IMR-90 (cell line): ENCODE measurements at regions not wholly inside any gene's neighbourhood (a gene's known extent, or its start where the extent isn't known, plus 50 kb on each side); places are given as distances from the start of the nearest gene placed in this dataset.

Source experiments
- ATAC-seq: fragments of 200-7000 bp; cut with Tn5 transposase; 2 replicates; pipeline ENCODE4 v1.9.1; 2020; ENCODE audit warnings: low read depth, mild to moderate bottlenecking, moderate library complexity
- BruUV-seq: library from RNA; stranded (reverse); fragments of 400-500 nt; replicated peaks from 2 replicates; lab custom pipeline; 2021; lab: Mats Ljungman, UMichigan
- CTCF ChIA-PET: fragments of 300-600 bp; formaldehyde crosslinking; extraction: SDS; loops from one replicate; lab custom pipeline; 2021; ENCODE audit warnings: antibody characterized with exemption; lab: Yijun Ruan, JAX
- POLR2A ChIA-PET: fragments of 300-600 bp; sonication (Branson Sonifier 250); formaldehyde crosslinking; loops from one replicate; lab custom pipeline; 2022; ENCODE audit warnings: antibody characterized with exemption; ENCODE audit not compliant: unreplicated experiment; lab: Charles Lee
- DNase-seq: peaks from one replicate; pipeline ENCODE4 v3.0.0; 2013
- H2AFZ ChIP-seq: replicated peaks from 2 replicates; pipeline ENCODE3; 2013; ENCODE audit warnings: low read length, mild to moderate bottlenecking; ENCODE audit not compliant: poor library complexity
- H2AK5ac ChIP-seq: 2 replicates; pipeline ENCODE4 v1.6.1; 2013; ENCODE audit warnings: low read depth, low read length, inconsistent platforms
- H2AK9ac ChIP-seq: replicated peaks from 2 replicates; pipeline ENCODE3; 2013; ENCODE audit warnings: mild to moderate bottlenecking, low read depth, low read length, moderate library complexity; ENCODE audit not compliant: poor library complexity
- H2BK120ac ChIP-seq: 2 replicates; pipeline ENCODE4 v1.6.1; 2013; ENCODE audit warnings: low read depth, low read length, inconsistent platforms
- H2BK15ac ChIP-seq: 3 replicates; pipeline ENCODE4 v1.6.1; 2013; ENCODE audit warnings: low read depth, low read length, inconsistent platforms
- H2BK20ac ChIP-seq: 2 replicates; pipeline ENCODE4 v1.6.1; 2013; ENCODE audit warnings: low read depth, mild to moderate bottlenecking, inconsistent platforms, low read length, moderate library complexity
- H2BK5ac ChIP-seq: 2 replicates; pipeline ENCODE4 v1.6.1; 2013; ENCODE audit warnings: mild to moderate bottlenecking, low read depth, low read length, inconsistent platforms; ENCODE audit not compliant: poor library complexity, severe bottlenecking
- H3K14ac ChIP-seq: replicated peaks from 2 replicates; pipeline ENCODE4 v1.6.1; 2013; ENCODE audit warnings: low read depth, low read length, inconsistent platforms
- H3K18ac ChIP-seq: 2 replicates; pipeline ENCODE4 v1.6.1; 2013; ENCODE audit warnings: low read depth, low read length, control low read depth
- H3K23ac ChIP-seq: 2 replicates; pipeline ENCODE4 v1.6.1; 2013; ENCODE audit warnings: low read depth, low read length, inconsistent platforms
- H3K27ac ChIP-seq: 2 replicates; pipeline ENCODE4 v1.5.1; 2013; ENCODE audit warnings: mild to moderate bottlenecking, control low read depth, low read length; ENCODE audit not compliant: insufficient read depth
- H3K27me3 ChIP-seq: 2 replicates; pipeline ENCODE4 v1.6.1; 2013; ENCODE audit warnings: low read length; ENCODE audit not compliant: control insufficient read depth, insufficient read depth
- H3K36me3 ChIP-seq: 2 replicates; pipeline ENCODE4 v1.6.1; 2013; ENCODE audit warnings: low read length, mixed read lengths; ENCODE audit not compliant: control insufficient read depth, insufficient read depth
- H3K4ac ChIP-seq: 2 replicates; pipeline ENCODE4 v1.6.1; 2013; ENCODE audit warnings: low read depth, low read length, inconsistent platforms
- H3K4me1 ChIP-seq: 2 replicates; pipeline ENCODE4 v1.6.1; 2013; ENCODE audit warnings: low read length, mixed read lengths; ENCODE audit not compliant: control insufficient read depth, insufficient read depth
- H3K4me2 ChIP-seq: 2 replicates; pipeline ENCODE4 v1.6.1; 2013; ENCODE audit warnings: low read depth, mild to moderate bottlenecking, control low read depth, low read length, moderate library complexity
- H3K4me3 ChIP-seq: 2 replicates; pipeline ENCODE4 v1.5.1; 2013; ENCODE audit warnings: low read depth, mild to moderate bottlenecking, control low read depth, low read length, moderate library complexity; ENCODE audit not compliant: insufficient read depth
- H3K56ac ChIP-seq: 2 replicates; pipeline ENCODE4 v1.6.1; 2013; ENCODE audit warnings: low read length, inconsistent platforms; ENCODE audit not compliant: insufficient read depth; ENCODE audit errors: extremely low read depth
- H3K79me1 ChIP-seq, 2 experiments: 2 replicates each; pipeline ENCODE4 v1.6.1; 2013; ENCODE audit warnings: low read length in 2 of 2, inconsistent platforms in 1 of 2, low read depth in 1 of 2
- H3K9ac ChIP-seq: 2 replicates; pipeline ENCODE4 v1.6.1; 2013; ENCODE audit warnings: low read depth, low read length, control low read depth
- H3K9me1 ChIP-seq: 2 replicates; pipeline ENCODE4 v1.6.1; 2013; ENCODE audit warnings: low read length, inconsistent platforms; ENCODE audit not compliant: insufficient read depth
- H3K9me3 ChIP-seq: 2 replicates; pipeline ENCODE4 v1.6.1; 2013; ENCODE audit warnings: low read length; ENCODE audit not compliant: control insufficient read depth, insufficient read depth
- H4K20me1 ChIP-seq: 2 replicates; pipeline ENCODE4 v1.6.1; 2013; ENCODE audit warnings: low read length, inconsistent platforms; ENCODE audit not compliant: insufficient read depth
- H4K5ac ChIP-seq: 2 replicates; pipeline ENCODE4 v1.6.1; 2013; ENCODE audit warnings: mild to moderate bottlenecking, low read depth, low read length, control low read depth
- H4K8ac ChIP-seq, 2 experiments: 2 replicates each; pipeline ENCODE4 v1.6.1; 2013; ENCODE audit warnings: low read depth in 2 of 2, low read length in 2 of 2, control low read depth in 1 of 2, inconsistent platforms in 1 of 2
- H4K91ac ChIP-seq: 2 replicates; pipeline ENCODE4 v1.6.1; 2013; ENCODE audit warnings: low read depth, low read length, inconsistent platforms; ENCODE audit not compliant: insufficient read depth
- BHLHE40 ChIP-seq: fragments of 150-350 bp; IDR thresholded peaks from 2 replicates; pipeline ENCODE4 v1.6.1; 2016; ENCODE audit warnings: mild to moderate bottlenecking, low read depth, low read length
- CHD1 ChIP-seq: IDR thresholded peaks from 2 replicates; pipeline ENCODE4 v1.6.1; 2012; ENCODE audit warnings: low read depth, low read length, improper control_type of control experiment
- FOS ChIP-seq: fragments of 150-350 bp; IDR thresholded peaks from 2 replicates; pipeline ENCODE4 v1.6.1; 2016; ENCODE audit warnings: low read depth, low read length
- MAFK ChIP-seq: IDR thresholded peaks from 2 replicates; pipeline ENCODE4 v1.6.1; 2012; ENCODE audit warnings: low read depth, low read length, improper control_type of control experiment
- MXI1 ChIP-seq: IDR thresholded peaks from 2 replicates; pipeline ENCODE4 v1.6.1; 2012; ENCODE audit warnings: low read depth, mild to moderate bottlenecking, low read length, moderate library complexity, borderline replicate concordance
- NFE2L2 ChIP-seq: fragments of 150-350 bp; IDR thresholded peaks from 2 replicates; pipeline ENCODE4 v1.6.1; 2016; ENCODE audit warnings: low read depth, mild to moderate bottlenecking, low read length
- POLR2A ChIP-seq: IDR thresholded peaks from 2 replicates; pipeline ENCODE4 v1.6.1; 2012; ENCODE audit warnings: mild to moderate bottlenecking, low read depth, low read length
- RAD21 ChIP-seq: IDR thresholded peaks from 2 replicates; pipeline ENCODE4 v1.6.1; 2012; ENCODE audit warnings: low read length, improper control_type of control experiment
- RCOR1 ChIP-seq: IDR thresholded peaks from 2 replicates; pipeline ENCODE4 v1.6.1; 2012; ENCODE audit warnings: mild to moderate bottlenecking, low read length, improper control_type of control experiment; ENCODE audit not compliant: insufficient replicate concordance
- SMC3 ChIP-seq: fragments of 150-350 bp; IDR thresholded peaks from 2 replicates; pipeline ENCODE4 v1.6.1; 2016; ENCODE audit warnings: low read depth, mild to moderate bottlenecking, antibody characterized with exemption, low read length, moderate library complexity
- USF2 ChIP-seq: fragments of 150-350 bp; IDR thresholded peaks from 2 replicates; pipeline ENCODE4 v1.6.1; 2017; ENCODE audit warnings: mild to moderate bottlenecking, antibody characterized with exemption, low read length, low read depth
- WGBS, 2 experiments: methylation state at CpG; one replicate each; pipeline versions ENCODE4 v1.1.5 to v1.1.7; 2013; ENCODE audit warnings: missing lambda C conversion rate in 2 of 2; ENCODE audit not compliant: insufficient read length in 1 of 2; ENCODE audit errors: extremely low coverage in 2 of 2; 5-methylcytosine and 5-hydroxymethylcytosine counted together
- dilution Hi-C: fragments of 300-500 bp; cut with HindIII; formaldehyde crosslinking; loops from one replicate; pipeline ENCODE4 v1.14.3; 2018; ENCODE audit warnings: low sequenced_read_pairs; ENCODE audit not compliant: unreplicated experiment
- in situ Hi-C: fragments of 300-500 bp; cut with MboI; formaldehyde crosslinking; loops from 3 replicates; pipeline ENCODE4 v1.14.3; 2019; ENCODE audit warnings: low sequenced_read_pairs, inconsistent platforms, mixed read lengths
- intact Hi-C: fragments of 100-400 bp; cut with micrococcal nuclease; formaldehyde crosslinking; loops from 2 replicates; pipeline ENCODE4 v1.10.0; 2022
- TF ChIP-seq, protein P1 (sequence below): conservative IDR thresholded peaks from 2 replicates; pipeline ENCODE4 v1.5.1; 2012; ENCODE audit warnings: mild to moderate bottlenecking, low read depth, low read length, improper control_type of control experiment

DNA sequence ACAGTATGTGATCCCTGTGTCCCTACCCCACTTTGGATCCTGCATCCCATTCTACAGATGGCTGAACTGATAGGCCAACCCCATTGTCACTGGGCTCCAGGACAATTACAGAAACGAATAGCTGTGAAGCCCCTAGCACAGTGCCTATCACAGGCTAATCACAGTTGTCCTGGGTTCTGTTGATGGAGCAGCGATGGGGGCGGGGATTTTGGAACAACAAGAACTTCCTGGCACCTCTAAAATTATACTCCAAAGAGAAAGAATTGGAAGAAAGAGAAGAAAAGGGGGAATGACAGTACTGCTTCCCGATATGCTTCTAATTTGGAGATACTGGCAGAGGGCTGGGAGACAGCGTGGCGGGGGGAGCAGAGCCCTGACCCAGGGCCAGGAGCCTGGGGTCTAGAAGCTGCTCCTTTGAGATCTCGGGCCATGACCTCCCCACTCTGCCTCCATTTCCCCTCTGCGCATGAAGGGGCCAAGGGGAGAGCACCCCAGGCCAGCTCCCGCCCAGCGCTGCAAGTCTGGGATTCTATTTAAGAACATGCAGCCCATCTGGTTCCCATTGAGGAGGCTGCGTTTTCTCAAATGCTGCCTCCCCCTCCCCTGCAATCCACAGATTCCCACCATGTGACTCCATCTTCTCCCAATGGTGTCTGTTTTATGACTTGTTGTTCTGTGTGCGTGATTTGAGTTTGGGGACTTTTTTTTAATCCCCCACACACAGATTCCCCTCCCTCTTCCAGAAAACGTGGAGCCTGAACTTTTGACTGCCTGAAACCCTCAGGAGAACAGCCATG, 202.7 kb downstream of the CYP26B1 start:
- no peaks in the 10 kb centered on the region; the same call in 1 of the 2 replicates for H4K20me1 ChIP-seq
- no peak overlapping the region for H3K18ac ChIP-seq
- no peak overlapping the region for H3K23ac ChIP-seq
- no peak overlapping the region for H2BK20ac ChIP-seq
- no peak for ATAC-seq
- H4K91ac ChIP-seq = no peak overlapping the region
- BruUV-seq = no TSS peak
- no peak overlapping the region for H3K4ac ChIP-seq
- no peaks in the 10 kb centered on the region for H3K79me1 ChIP-seq
- H3K14ac ChIP-seq = no peak overlapping the region
- intact Hi-C loops (no loop called here), dilution Hi-C loops (no loop called here), in situ Hi-C loops (no loop called here)
- no peaks in the 10 kb centered on the region for H3K9me1 ChIP-seq
- ChIA-PET CTCF (no interaction called here), POLR2A (no interaction called here)
- no peak overlapping the region for H3K4me3 ChIP-seq
- H3K27ac ChIP-seq = no peak overlapping the region
- no peaks in the 10 kb centered on the region for H3K36me3 ChIP-seq
- no peak overlapping the region for H4K5ac ChIP-seq
- H2BK120ac ChIP-seq = no peak overlapping the region
- no peak overlapping the region for H2BK5ac ChIP-seq
- no peaks in the 10 kb centered on the region for H3K4me1 ChIP-seq
- H2AK5ac ChIP-seq = no peak overlapping the region
- WGBS, 2 experiments = 78% methylated on average over 4 of the region's 13 CpGs; no CpG with 5 or more reads in 1 of the 2 experiments
- 0 out of 2 replicates have a peak, but pooled peaks cover 2% of the 10 kb centered on the region for H3K9me3 ChIP-seq
- no peak overlapping the region for H4K8ac ChIP-seq
- H3K9ac ChIP-seq = no peak overlapping the region
- H2BK15ac ChIP-seq = no peak overlapping the region
- H3K27me3 ChIP-seq = peaks cover 17% of the 10 kb centered on the region
- TF ChIP-seq RAD21 = no peak
- no peak for TF ChIP-seq FOS
- TF ChIP-seq MXI1 = no peak
- TF ChIP-seq MAFK = no peak
- no peak for TF ChIP-seq USF2
- TF ChIP-seq SMC3 = no peak
- TF ChIP-seq CHD1 = no peak
- no peak for TF ChIP-seq BHLHE40
- TF ChIP-seq POLR2A = no peak
- no peak for TF ChIP-seq NFE2L2
- TF ChIP-seq RCOR1 = no peak
- TF ChIP-seq, protein P1, sequence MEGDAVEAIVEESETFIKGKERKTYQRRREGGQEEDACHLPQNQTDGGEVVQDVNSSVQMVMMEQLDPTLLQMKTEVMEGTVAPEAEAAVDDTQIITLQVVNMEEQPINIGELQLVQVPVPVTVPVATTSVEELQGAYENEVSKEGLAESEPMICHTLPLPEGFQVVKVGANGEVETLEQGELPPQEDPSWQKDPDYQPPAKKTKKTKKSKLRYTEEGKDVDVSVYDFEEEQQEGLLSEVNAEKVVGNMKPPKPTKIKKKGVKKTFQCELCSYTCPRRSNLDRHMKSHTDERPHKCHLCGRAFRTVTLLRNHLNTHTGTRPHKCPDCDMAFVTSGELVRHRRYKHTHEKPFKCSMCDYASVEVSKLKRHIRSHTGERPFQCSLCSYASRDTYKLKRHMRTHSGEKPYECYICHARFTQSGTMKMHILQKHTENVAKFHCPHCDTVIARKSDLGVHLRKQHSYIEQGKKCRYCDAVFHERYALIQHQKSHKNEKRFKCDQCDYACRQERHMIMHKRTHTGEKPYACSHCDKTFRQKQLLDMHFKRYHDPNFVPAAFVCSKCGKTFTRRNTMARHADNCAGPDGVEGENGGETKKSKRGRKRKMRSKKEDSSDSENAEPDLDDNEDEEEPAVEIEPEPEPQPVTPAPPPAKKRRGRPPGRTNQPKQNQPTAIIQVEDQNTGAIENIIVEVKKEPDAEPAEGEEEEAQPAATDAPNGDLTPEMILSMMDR = no peak
- no peak overlapping the region for H3K56ac ChIP-seq
- H3K4me2 ChIP-seq = no peak overlapping the region
- no peak for DNase-seq
- no peak overlapping the region for H2AK9ac ChIP-seq
- no peak overlapping the region for H2AFZ ChIP-seq
